Right hindlimb (tissue), 1 donor: ENCODE measurements at regions not wholly inside any gene's neighbourhood (a gene's known extent, or its start where the extent isn't known, plus 50 kb on each side); places are given as distances from the start of the nearest gene placed in this dataset.
"Not testable (repeated sequence)": the region's sequence is repeated elsewhere in the genome, so short reads cannot be mapped to it uniquely, and the experiment has no call there.

Experiments
- DNase-seq: peaks from one replicate; pipeline ENCODE4 v3.0.0-alpha.2; 2018

DNA sequence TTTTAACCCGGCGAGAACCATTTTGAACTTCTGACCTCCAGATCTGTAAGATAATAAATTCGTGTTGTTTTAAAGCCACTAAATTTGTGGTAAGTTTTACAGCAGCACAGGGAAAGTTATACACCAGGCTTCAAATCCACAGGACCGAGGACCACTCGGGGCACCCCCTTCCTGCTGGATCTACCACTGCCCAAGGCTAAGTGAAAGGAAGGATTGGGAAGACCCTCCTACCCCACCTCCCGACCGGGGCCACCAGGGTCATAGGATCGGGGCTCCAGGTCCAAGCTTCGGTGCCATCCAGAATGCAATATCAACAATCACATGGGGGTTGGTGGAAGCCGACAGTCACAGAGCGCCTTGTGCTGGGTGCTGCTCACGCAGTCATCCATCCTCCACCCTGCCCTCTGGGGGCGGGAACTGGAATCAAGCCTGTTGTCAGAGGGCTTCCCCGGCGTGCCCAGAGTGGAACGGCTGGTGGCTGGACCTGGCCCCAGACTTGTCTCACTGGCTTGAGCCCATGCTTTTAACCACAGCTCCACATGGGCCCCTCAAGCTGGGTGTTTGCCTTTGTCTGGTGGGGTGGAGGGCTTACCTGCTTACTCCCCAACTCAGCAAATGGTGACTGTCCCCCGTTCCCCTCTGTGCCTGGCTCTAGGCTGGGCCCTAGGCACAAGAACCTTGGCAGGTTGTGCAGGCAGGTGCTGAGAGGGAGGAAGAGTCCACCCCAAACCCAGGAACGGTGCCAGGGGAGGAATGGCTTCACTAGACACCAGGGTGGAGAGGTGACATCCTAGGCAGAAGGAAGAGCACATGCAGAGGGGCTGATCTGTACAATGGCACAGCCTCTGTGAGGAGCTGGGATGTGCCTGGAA is 180.3 kb upstream of the RTL1 start:
- peak; percentile 32 for DNase-seq

DNA sequence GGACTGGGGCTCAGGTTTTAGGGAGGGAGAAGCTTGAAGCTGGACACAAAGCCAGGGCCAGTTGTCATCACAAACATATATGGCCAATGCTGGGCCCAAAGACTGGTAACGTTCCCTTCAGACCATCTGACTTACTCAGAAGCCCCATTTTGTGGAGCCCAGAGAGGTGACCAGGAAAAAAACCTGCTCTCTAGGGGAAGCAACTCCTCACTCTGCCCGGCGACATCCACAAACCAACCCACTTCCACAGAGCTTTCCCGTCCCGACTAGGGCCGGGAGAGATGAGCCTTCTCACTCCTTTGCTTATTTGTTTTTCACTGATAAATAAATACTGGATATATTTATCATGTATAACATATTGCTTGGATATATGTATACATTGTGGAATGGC is 180.9 kb upstream of the RTL1 start:
- DNase-seq, result no peak

DNA sequence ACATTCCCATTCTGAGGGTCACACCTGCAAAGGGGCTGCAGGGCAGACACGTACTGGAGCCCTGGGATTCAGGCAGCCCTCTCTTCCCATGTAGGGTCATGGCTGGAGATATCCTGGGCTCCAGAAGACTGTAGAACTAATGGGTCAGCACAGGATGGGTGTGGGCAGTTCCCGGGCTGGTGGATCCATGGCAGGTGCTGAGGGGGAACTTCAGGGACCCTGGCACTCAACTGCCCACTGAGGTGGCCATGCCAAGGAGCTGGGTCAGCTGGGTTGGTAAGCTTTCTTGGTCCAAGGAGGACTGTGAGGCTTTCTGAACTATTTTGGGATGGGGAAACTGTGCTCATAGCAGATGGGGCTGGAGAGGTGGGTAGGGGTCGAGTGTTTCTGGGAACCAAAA is 183.4 kb upstream of the RTL1 start:
- DNase-seq, result no peak

DNA sequence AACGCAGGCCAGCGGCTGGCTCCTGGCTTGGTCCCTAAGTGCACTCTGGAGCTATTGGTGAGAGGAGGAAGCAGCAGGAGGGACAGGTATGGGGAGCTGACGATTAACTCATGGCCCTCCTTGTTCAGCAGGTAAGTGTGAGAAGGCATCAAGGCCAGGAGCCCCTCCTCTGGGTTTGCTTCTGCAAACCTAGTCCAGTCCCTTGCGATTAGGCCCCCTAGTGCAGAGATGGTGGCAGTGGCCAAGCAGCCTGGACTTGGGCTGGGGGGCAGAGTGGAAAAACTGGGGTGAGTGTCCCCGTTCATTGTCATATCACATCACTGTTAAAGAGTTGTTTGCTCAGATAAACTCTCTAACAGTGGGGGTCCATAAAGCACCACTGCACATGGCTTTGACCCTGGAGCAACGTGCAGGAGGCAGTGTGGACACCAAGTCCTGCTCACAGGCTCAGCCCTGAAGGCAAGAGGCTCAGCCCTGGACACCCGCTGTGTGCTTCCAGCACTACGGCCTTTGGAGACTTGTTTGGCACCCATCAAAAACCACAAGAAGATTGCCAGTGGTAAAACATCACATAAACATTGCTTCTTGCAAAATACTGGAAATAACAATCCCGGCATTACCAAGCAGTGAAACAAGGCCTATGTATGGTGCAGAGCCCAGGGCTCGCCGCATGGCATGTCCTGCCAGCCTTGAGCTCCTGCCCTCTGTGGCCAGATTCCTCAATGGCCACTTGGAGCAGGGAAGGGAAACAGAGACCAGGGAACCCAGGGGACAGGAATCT is 184.3 kb upstream of the RTL1 start:
- DNase-seq, result peak; percentile 14

DNA sequence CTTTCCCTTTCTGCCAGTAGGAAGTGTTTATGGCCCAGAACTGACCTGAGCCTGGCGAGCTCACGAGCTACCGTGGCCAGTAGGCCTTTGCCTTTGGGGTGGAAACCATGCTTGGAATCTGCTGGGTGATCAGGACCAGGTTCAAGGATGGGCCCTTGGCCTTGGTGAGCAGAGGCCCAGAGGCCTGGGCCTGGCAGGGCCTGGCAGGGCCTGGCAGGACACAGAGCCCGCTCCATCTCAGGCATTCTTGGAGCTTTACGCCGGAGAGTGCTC is 184.8 kb upstream of the RTL1 start:
- no peak for DNase-seq

DNA sequence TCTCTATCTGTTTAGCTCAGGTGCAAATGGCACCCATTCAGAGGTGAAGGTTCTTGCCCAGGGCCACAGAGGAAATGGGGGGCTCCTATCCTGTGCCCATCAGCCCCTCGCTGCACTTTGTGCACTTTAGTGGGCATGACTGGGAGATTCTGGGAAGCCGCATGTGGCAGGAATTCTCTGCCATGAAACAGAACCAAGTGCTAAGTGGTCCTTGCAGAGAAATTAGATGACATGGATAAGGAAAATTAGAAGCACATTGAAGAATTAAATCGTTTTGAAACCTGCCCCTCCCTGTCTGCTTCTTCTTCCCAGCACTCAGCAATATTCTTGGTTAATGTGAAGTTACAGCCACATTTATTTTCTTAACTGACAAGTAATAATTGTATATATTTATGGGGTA is 185.2 kb upstream of the RTL1 start:
- DNase-seq, result no peak

DNA sequence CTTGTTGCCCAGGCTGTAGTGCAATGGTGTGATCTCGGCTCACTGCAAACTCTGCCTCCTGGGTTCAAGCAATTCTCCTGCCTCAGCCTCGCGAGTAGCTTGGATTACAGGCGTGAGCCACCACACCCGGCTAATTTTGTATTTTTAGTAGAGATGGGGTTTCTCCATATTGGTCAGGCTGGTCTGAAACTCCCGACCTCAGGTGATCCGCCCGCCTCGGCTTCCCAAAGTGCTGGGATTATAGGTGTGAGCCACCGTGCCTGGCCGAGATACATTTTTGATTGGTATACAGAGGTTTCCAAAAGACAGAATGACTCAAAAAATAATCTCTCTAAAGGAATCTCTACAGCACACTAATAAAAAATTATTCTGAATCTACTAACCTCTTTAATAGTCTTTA is 187.0 kb upstream of the RTL1 start:
- DNase-seq, result not testable (repeated sequence)

DNA sequence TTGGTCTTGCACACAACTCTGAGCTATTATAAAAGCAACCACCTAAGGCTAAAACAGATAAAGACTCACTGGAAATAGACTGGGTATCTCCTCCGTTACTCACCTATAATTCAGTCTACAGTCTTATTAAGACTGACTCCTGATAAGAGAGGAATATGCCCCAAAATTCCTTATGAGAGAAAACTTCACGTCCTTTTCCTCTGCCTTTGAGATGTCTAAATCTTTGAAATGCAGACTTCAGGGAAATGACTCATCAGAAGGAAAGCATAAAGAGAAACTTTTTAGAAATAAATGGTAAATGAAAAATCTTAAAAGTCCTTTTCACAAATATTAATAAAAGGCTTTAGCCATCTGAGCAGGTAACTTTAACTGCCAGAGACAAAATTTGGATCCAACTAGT is 187.5 kb upstream of the RTL1 start:
- no peak for DNase-seq

DNA sequence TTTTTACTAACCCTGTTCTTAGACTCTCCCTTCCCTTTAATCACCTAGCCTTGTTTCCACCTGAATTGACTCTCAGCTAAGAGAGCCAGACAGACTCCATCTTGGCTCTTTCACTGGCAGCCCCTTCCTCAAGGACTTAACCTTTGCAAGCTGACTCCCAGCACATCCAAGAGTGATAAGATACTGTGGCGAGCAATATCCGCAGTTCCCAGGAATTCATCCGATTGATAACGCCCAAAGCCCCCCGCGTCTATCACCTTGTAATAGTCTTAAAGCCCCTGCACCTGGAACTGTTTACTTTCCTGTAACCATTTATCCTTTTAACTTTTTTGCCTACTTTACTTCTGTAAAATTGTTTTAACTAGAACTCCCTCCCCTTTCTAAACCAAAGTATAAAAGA is 191.4 kb upstream of the RTL1 start:
- not testable (repeated sequence) for DNase-seq

DNA sequence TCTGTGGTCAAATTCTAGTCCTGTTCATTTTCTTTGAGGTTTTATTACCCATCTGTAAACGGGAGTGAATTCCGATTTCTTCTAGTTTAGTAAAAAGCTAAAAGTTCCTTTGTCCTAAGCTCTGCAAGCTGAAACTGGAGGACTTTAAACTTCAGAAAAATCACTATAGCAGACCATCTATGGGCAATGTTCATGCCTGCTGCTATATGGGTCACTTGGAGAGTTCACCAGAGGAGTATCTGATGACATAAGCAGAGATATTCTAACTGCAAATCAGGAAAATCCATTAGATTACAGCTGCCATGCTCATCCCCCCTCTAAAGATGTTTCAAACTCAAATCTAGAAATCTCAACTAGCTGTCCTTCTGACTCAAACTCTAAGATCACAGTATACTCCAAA is 193.0 kb upstream of the RTL1 start:
- DNase-seq, result no peak

DNA sequence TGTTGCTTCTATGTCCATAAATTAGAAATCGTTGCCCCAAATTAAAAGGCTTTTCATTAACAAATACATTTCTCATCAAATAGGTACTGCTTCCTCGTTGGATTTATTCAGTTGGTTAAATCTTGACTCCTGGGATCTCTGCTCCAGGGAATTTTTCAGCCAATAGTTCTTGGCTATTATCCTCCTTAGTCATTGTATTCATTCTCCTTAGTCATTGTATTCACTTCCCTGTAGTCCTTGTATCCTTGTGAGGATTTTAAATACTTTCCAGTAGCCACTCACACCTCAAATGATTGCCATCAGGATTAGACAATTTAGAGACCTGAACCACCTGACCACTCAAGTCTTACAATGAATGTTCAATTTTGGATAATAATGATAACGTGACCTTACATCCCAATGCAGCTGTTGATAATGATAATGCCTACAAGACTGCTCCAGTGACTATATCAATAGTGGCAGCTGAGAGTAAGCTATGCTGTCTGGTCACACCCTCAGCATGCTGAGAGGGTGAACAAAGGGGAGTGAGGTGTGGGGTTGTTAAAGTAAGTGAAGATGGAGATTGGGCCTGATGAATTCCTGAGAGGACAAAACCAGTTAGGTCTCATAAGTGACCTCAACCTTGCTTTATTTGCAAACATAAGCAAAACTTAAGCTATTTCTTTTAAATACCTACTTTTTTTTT is 193.7 kb upstream of the RTL1 start:
- DNase-seq, result no peak

DNA sequence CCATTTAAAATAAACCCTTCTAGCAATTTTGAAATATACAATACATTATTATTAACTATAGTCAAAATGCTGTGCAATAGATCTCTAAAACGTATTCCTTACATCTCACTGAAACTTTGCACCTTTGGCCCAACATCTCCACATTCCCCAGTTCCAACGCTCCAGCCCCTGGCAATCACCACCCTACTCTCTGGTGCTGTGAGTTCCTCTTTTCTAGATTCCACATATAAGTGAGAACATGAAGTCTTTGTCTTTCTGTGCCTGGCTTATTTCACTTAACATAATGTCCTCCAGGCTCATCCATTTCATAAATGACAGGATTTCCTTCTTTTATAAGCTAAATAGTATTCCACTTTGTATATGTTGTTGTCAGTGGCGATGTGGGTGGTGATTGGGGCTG is 194.7 kb upstream of the RTL1 start:
- no peak for DNase-seq

DNA sequence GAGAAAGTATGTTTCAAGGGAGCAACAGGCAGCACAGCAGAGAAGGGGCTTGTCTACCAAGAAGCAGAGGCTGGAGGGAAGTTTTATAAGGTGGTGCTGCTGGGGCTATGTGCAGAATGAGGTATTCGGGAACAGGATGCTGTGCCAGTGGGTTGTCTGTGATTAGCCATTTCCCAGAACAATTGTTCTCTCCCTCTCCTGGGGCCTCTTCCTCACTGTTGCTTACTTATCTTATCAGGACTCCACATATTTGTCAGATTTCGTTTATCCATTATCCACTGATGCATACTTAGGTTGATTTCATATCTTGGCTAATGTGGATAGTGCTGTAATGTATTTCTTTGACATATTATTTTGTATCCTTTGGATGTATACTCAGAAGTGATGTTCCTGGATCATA is 195.1 kb upstream of the RTL1 start:
- no peak for DNase-seq

DNA sequence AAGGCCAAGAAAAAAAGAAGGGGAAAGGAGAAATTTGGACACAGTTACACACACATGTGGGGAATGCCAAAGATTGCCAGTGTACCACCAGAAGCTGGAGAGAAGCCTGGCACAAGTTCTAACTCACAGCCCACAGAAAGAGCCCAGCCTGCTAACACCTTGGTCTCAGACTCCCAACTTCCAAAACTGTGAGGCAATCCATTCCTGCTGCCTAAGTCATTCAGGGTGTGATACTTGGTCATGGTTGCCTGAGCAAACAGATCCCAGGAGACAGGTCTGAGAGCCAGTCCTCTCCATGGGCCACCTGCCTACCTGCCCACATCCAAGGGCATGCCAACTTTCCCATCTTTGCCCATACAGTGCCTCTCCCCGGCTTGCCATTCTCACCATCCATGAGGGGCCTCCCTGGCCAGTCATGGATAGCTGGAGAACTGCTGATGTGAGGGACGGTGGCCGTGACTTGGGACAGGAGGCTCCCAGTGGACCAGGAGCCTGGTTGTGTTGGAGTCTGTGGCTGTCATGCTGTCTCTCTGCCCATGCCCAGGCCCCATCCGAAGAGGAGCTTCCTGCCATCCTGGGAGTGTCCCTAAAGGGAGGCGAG is 198.0 kb upstream of the RTL1 start:
- no peak for DNase-seq

DNA sequence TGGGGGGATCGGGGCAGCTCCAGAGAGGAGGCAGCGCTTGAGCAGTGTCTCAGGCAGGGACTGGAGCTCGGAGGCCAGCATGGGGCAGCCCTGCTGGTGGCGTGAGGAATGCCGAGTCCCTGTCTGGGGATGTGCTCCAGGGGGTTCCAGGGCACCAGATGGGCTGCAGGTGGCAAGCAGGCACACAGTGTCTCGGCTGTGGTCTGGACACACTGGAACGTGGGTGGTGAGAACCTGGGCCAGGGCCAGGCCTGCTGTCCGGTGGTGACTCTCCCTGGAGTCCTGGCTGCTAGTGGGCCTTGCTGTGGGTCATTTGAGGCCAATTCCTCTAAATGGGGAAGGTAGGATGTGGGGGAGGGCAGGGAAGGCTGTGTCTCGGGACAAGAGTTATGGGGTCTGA is 199.4 kb upstream of the RTL1 start:
- peak; percentile 16 for DNase-seq

DNA sequence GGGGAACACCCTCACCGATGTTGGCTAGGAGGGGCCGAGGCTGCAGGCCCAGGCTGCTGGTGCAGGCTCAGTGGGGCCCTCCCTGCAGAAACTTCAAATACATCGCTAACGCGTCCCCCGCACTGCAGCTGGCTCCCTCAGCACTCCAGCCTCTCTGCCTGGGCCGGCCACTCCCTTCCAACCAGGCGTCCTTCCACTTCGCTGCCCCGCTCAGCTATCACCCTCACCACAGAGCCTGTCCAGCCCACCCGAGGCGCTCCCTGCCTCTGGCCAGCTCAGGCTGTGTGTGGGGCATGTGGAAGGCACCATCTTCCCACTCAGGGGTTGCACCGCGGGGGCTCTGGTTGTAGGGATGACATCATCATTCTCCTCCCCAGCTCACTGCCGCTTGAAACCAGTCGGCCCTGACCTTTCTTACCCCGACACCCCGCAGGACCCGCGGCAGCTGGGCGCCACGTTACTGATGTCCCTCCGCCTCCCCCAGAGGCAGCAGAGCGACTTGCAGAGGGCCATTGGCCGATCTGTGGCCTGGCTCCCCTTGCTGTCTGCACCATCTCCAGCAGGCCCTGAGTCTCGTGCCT is 199.9 kb upstream of the RTL1 start:
- peak; percentile 12 for DNase-seq

DNA sequence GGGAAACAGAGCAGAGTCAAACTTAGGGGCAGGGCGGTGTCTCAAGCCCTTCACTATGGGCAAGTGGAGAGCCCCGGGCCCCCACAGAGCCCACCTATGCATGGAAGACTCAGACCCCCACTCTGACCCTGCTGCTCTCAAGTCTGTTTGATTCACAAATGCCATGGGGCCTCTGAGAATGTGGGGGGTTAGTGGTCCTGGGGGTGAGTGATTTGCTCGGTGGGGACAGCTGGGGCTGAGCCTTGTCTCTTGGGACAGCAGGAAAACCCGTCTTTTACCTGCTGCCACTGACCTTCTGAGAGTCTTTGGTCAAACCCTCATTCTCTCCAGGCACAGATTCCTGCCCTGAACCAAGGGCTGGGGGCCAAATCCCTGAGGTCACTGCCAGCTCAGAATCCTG is 201.0 kb upstream of the RTL1 start:
- DNase-seq, result peak; percentile 2

DNA sequence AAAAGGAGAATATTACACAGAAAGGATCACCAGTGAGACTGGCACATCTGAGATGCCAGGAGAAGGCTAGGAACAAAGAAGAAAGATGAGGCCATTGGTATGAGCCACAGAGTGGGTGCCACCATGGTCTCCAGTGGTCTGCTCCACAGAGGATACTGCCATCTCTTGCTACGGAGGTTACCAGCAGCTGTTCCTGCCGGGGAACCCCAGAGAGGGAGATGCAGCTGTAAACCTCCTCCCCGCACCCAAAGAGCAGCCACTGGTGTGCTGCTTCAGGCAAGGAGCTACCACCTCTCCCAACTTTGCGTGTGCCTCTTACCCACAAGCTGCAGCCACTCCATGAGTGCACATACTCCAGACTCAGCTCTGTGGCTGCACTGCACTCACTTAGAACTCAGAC is 201.5 kb upstream of the RTL1 start:
- peak; percentile 9 for DNase-seq

DNA sequence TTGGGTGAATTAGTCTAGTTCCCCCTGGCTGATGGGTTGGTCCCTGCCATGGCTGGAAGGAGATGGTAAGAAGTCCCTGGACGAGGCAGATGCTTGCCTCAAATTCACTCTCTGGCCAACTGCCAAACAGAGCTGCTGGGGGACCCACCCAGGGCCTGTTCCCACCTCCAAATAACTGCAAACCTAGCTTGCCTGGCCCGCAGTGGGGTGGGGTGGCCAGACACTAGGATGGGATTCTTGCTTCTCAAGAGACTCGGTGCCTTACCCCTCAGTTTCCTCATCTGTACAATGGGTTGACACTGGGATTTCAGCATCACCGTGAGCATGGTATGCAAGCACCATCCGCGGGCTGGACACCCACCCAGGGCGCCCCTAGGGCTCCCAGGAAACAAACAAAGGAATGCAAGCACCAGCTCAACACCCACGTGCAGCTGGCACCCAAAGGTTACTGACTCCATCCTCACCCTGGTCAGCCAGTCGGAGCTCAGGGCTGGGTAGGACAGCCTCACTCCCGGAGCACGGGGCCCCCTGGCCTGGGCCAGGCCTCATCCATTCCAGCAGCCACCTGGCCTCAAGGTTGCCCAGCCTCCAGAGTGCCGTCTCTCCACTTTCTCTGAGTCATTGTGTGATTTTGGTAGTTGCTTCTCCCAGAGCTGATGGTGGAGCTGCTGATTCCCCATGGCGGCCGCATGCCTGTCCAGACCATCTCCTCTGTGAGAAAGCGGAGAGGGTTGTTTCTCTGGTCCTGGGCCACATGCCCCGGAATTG is 205.2 kb upstream of the RTL1 start:
- no peak for DNase-seq

DNA sequence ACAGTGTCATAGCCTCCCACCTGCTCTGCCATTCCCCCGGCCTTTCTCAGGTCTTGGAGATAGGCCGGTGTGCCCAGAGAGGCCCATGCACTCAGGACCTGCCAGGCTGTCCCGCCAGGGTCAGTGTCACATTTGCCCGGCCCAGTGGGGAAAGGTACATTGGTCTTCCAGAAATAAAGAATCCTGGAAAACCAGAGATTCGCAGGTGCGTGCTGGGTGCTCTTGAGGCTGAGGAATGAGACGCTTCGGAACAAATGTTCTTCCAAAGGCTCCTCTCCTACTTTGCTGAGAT is 205.8 kb upstream of the RTL1 start:
- DNase-seq, result peak; percentile 7

DNA sequence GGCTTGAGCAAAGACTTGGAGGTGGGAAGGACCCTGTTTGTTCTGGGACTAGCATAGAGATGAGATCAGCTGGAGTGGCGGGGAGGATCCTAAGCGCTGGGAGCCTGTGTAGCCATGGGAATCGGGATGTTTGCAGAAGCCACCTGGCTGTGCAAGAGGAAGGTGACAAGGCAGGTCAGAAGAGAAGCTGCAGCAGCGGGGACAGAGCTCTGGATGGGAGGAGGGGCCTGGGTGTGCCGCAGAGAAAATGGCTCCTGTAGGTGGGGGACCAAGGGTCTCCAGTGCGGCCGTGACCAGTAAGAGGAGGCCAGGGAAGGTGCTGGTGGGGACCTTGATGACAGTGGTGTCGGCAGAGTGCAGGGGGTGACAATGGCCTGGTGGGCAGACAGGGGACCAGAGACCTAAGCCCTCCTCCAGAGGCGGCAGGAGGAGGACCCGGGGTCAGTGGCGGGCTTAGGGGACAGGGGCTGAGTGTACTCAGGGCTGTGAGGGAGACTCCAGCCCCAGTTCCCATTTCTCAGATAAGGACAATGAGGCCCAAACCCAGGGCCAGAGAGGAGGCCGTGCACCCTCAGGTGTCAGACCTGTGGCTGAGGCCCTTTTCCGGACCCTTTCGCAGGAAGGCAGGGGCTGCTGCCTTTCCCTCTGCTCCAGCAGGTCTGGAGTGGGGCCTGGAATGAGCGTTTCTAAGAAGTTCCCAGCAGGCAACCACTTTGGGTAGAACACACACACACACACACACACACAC is 206.6 kb upstream of the RTL1 start:
- DNase-seq, result peak; percentile 5
